ENCODE measurements at regions not wholly inside any gene's neighbourhood (a gene's known extent, or its start where the extent isn't known, plus 50 kb on each side); places are given as distances from the start of the nearest gene placed in this dataset.

DNA sequence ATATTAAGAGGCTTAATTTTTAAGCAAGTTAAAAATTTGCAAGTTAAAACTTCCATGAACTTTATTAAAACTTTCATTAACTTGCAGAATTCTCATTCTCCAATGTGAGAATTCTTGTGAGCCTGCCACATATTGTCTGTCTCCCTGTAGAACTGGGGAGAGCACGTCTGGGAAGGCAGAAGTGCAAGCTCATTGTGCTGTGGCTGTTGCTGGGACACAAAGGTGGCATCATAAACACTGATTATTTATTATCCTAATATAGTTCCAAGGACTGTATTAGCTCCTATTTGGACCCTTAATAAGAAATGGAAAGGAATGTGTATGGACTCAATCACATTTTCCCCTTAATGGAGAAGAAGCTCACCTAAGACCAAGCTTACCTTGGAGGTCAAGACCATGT lies 68.7 kb upstream of the MROH9 start:
- DNase-seq (ENCODE audit: low read depth), result no peak
- CTCF ChIA-PET, result interaction anchor here (0.6 kb wide), 1 partner anchor 52 kb away, joined by 3 read pairs; no protein-coding TSS in a partner anchor
- POLR2A ChIA-PET, result no interaction called here
- TF ChIP-seq, protein P1, sequence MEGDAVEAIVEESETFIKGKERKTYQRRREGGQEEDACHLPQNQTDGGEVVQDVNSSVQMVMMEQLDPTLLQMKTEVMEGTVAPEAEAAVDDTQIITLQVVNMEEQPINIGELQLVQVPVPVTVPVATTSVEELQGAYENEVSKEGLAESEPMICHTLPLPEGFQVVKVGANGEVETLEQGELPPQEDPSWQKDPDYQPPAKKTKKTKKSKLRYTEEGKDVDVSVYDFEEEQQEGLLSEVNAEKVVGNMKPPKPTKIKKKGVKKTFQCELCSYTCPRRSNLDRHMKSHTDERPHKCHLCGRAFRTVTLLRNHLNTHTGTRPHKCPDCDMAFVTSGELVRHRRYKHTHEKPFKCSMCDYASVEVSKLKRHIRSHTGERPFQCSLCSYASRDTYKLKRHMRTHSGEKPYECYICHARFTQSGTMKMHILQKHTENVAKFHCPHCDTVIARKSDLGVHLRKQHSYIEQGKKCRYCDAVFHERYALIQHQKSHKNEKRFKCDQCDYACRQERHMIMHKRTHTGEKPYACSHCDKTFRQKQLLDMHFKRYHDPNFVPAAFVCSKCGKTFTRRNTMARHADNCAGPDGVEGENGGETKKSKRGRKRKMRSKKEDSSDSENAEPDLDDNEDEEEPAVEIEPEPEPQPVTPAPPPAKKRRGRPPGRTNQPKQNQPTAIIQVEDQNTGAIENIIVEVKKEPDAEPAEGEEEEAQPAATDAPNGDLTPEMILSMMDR (IDR thresholded peaks at IDR 0.05; ENCODE audit: insufficient read depth, low read depth, low read length), result no peak
- H3K27me3 ChIP-seq (ENCODE audit: control insufficient read depth, insufficient read depth, low read length), result no peaks in the 10 kb centered on the region
- no peak overlapping the region for H3K4me3 ChIP-seq (ENCODE audit: low read depth, low read length)
- H3K36me3 ChIP-seq (ENCODE audit: control insufficient read depth, insufficient read depth, low read length), result no peaks in the 10 kb centered on the region

DNA sequence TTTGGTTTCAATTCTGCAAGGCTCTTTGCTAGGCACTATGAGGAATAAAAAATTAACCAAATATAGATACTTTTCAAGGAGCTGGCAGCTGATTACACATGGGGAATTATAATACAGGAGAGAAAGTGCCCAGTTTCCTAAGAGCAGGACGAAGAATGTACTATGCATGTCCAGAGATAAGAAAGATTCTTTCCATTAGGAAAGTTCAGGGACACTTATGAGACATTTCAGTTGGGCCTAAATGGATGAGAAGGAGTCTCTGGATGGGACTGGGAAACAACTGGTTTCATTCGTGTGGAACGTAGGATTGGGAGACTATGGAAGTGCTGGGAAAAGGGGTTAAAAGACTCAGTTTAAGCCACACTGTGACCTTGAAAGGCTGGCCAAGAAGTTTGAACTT lies 63.5 kb upstream of the MROH9 start:
- no peak overlapping the region for H3K4me3 ChIP-seq (ENCODE audit: low read depth, low read length)
- ChIA-PET POLR2A (no interaction called here), CTCF (no interaction called here)
- no peaks in the 10 kb centered on the region for H3K36me3 ChIP-seq (ENCODE audit: control insufficient read depth, insufficient read depth, low read length)
- DNase-seq (ENCODE audit: low read depth), result no peak
- no peaks in the 10 kb centered on the region for H3K27me3 ChIP-seq (ENCODE audit: control insufficient read depth, insufficient read depth, low read length)
- TF ChIP-seq, protein P1 (IDR thresholded peaks at IDR 0.05; ENCODE audit: insufficient read depth, low read depth, low read length), result no peak

DNA sequence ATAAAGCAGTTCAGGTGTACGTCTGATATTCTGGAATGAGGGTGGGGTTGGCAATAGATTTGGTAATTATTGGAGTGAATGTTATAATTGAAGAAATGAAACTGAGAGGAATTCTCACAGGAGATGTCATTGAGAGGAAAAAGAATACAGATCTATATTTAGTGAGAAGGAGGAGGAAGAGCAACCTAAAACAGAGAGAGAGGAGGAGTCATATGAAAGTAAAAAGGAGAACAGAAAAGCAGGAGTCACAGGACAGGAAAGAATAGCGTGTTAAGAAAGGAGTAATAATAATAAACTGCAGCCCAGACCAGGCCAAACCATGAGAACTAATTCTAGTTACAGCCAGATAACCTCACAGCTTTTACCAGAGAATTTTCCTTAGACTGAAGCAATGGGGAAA lies 62.7 kb upstream of the MROH9 start:
- no peak for DNase-seq (ENCODE audit: low read depth)
- no peaks in the 10 kb centered on the region for H3K36me3 ChIP-seq (ENCODE audit: control insufficient read depth, insufficient read depth, low read length)
- no peak overlapping the region for H3K4me3 ChIP-seq (ENCODE audit: low read depth, low read length)
- CTCF ChIA-PET, result no interaction called here
- TF ChIP-seq, protein P1 (IDR thresholded peaks at IDR 0.05; ENCODE audit: insufficient read depth, low read depth, low read length), result no peak
- POLR2A ChIA-PET, result no interaction called here
- no peaks in the 10 kb centered on the region for H3K27me3 ChIP-seq (ENCODE audit: control insufficient read depth, insufficient read depth, low read length)

DNA sequence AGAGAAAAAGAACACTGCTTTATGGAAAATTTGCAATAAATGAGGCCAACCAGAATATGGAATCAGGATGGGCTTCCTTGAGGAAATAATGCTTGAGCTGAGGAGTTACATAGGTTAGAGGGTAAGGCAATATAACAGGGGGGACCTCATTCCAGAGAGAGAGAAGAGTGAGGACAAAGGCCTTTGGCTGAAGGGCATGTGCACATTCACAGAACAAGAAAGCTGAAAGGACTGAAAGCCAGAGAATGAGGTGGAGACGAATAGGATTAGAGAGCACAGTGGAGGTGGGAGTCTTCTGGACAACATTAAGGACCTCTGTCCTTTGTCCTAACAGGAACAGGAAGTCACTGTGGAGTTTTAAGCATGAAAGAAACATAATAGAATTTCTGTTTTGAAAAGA lies 60.7 kb upstream of the MROH9 start:
- POLR2A ChIA-PET, result interaction anchor here (0.6 kb wide), 1 partner anchor 21 kb away, joined by 6 read pairs; no protein-coding TSS in a partner anchor
- Histone ChIP-seq H3K4me3 (ENCODE audit: low read depth, low read length) (no peak overlapping the region), H3K27me3 (ENCODE audit: control insufficient read depth, insufficient read depth, low read length) (no peaks in the 10 kb centered on the region), H3K36me3 (ENCODE audit: control insufficient read depth, insufficient read depth, low read length) (no peaks in the 10 kb centered on the region)
- no peak for DNase-seq (ENCODE audit: low read depth)
- TF ChIP-seq, protein P1 (IDR thresholded peaks at IDR 0.05; ENCODE audit: insufficient read depth, low read depth, low read length), result no peak
- CTCF ChIA-PET, result no interaction called here

DNA sequence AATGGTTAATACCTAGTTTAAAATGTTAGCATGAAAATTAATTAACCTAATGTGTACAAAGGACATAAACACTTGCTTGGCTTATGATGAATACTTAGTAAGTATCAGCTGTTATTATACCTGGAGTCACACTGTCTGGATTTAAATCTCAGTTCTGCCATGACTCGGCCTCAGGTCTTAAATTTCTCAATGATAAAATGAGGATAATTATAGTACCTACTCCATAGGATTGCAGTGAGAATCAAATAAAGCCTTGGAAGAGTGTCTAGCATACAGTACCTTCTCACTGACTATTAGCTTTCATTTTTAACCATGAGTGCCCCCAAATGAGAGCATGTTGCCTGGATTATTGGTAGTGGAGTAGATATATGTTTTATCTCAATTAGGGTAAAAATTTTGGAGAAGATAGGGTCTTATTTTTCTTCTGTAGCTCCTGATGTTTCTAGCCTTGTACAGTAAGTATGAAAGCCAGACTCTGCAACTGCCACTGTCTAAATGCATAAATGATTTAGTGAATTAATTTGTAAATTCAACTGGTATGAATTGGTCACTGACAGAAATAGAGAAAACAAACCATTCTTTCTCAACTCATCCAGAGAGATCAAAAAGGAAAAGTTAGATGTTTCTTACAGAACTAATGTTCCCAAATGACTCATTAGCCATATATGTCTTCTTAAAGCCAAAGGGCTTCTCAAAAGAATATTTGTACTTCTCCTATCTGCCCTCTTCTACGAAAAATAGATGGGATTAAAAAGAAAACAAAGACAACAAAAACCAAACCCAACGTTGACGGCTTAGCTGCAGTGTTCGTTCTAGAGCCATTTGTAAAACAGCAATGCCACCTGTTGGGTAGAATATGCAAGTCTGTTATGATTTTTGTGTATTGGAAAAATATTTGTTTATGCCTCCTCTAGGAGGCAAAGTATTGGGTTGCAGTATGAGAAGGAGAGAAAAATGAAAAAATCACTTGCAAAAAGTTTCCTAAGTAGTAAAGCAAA lies 53.8 kb upstream of the MROH9 start:
- TF ChIP-seq, protein P1 (IDR thresholded peaks at IDR 0.05; ENCODE audit: insufficient read depth, low read depth, low read length), result peak; percentile 39
- no peak for DNase-seq (ENCODE audit: low read depth)
- no peaks in the 10 kb centered on the region for H3K36me3 ChIP-seq (ENCODE audit: control insufficient read depth, insufficient read depth, low read length)
- CTCF ChIA-PET, result interaction anchor here (0.7 to 1.1 kb wide), 3 partner anchors 9 to 16 kb away, joined by 3 to 6 read pairs (median 3); no protein-coding TSS in a partner anchor
- POLR2A ChIA-PET, result no interaction called here
- H3K4me3 ChIP-seq (ENCODE audit: low read depth, low read length), result no peak overlapping the region
- H3K27me3 ChIP-seq (ENCODE audit: control insufficient read depth, insufficient read depth, low read length), result no peaks in the 10 kb centered on the region
